CD14-positive monocyte (primary cell): ENCODE measurements at regions not wholly inside any gene's neighbourhood (a gene's known extent, or its start where the extent isn't known, plus 50 kb on each side); places are given as distances from the start of the nearest gene placed in this dataset.

ENCODE experiments used
- DNase-seq, 3 donors: peaks; one replicate each; pipeline ENCODE4 v3.0.0-alpha.2; 2011 to 2022
- H2AFZ ChIP-seq: 2 replicates; pipeline ENCODE4 v1.6.0; 2012; ENCODE audit warnings: mild to moderate bottlenecking, low read depth, low read length, inconsistent platforms; ENCODE audit not compliant: insufficient read depth, poor library complexity, severe bottlenecking
- H3K27ac ChIP-seq, 2 donors: 1 replicate in 1 of 2; 2 replicates in 1 of 2; pipeline ENCODE4 v1.5.1; 2012 to 2013; ENCODE audit warnings: low read length in 2 of 2, control low read depth in 1 of 2, inconsistent platforms in 1 of 2, low read depth in 1 of 2, mild to moderate bottlenecking in 1 of 2
- H3K27me3 ChIP-seq, 2 donors: one replicate each; pipeline versions ENCODE4 v1.6.0 to v1.6.1; 2011 to 2013; ENCODE audit warnings: low read length in 2 of 2; ENCODE audit not compliant: control insufficient read depth in 2 of 2, insufficient read depth in 2 of 2
- H3K36me3 ChIP-seq, 2 donors: replicated peaks in 1 of 2; 1 replicate in 1 of 2; 2 replicates in 1 of 2; pipeline versions ENCODE4 v1.5.1 to v1.6.1; 2012 to 2013; ENCODE audit warnings: low read length in 2 of 2, control low read depth in 1 of 2, inconsistent platforms in 1 of 2, mild to moderate bottlenecking in 1 of 2; ENCODE audit not compliant: insufficient read depth in 2 of 2, control insufficient read depth in 1 of 2
- H3K4me1 ChIP-seq, 2 donors: 1 replicate in 1 of 2; 2 replicates in 1 of 2; pipeline versions ENCODE4 v1.5.1 to v1.6.1; 2012 to 2013; ENCODE audit warnings: low read length in 2 of 2, control low read depth in 1 of 2, inconsistent platforms in 1 of 2, mild to moderate bottlenecking in 1 of 2, moderate library complexity in 1 of 2; ENCODE audit not compliant: insufficient read depth in 2 of 2, control insufficient read depth in 1 of 2
- H3K4me2 ChIP-seq: replicated peaks from 2 replicates; pipeline ENCODE3; 2012; ENCODE audit warnings: low read length, moderate library complexity, mild to moderate bottlenecking; ENCODE audit not compliant: poor library complexity, severe bottlenecking; ENCODE audit errors: extremely low read depth
- H3K4me3 ChIP-seq, 3 experiments: fragments of 200-600 bp in 1 of 3; sonication (generic) in 1 of 3; replicated peaks in 1 of 3; 1 replicate in 2 of 3; 2 replicates in 1 of 3; pipeline ENCODE4 v1.5.1; 2011 to 2013; ENCODE audit warnings: low read length in 3 of 3, mild to moderate bottlenecking in 3 of 3, control low read depth in 2 of 3, low read depth in 2 of 3, inconsistent platforms in 1 of 3, moderate library complexity in 1 of 3
- H3K79me2 ChIP-seq: 2 replicates; pipeline ENCODE4 v1.6.0; 2012; ENCODE audit warnings: mild to moderate bottlenecking, control low read depth, inconsistent platforms, low read length, moderate library complexity; ENCODE audit not compliant: insufficient read depth
- H3K9ac ChIP-seq: 2 replicates; pipeline ENCODE4 v1.6.0; 2017; ENCODE audit warnings: low read length, mild to moderate bottlenecking; ENCODE audit not compliant: insufficient read depth, poor library complexity, severe bottlenecking
- H3K9me3 ChIP-seq, 2 donors: replicated peaks in 1 of 2; 1 replicate in 1 of 2; 2 replicates in 1 of 2; pipeline versions ENCODE4 v1.5.1 to v1.6.1; 2012 to 2013; ENCODE audit warnings: low read length in 2 of 2, control low read depth in 1 of 2; ENCODE audit not compliant: control insufficient read depth in 1 of 2, insufficient read depth in 1 of 2
- H4K20me1 ChIP-seq: 2 replicates; pipeline ENCODE4 v1.6.0; 2012; ENCODE audit warnings: mild to moderate bottlenecking, low read length, control low read depth, moderate library complexity; ENCODE audit not compliant: insufficient read depth
- H3K27ac Mint-ChIP-seq, 7 donors: one replicate each; pipeline ENCODE4 v1.8.0; 2020; ENCODE audit warnings: mild to moderate bottlenecking in 7 of 7, mixed read lengths in 7 of 7, moderate library complexity in 6 of 7, inconsistent platforms in 2 of 7
- H3K27me3 Mint-ChIP-seq, 3 donors: one replicate each; pipeline ENCODE4 v1.8.0; 2021 to 2022; ENCODE audit warnings: low read depth in 3 of 3, mild to moderate bottlenecking in 3 of 3, mixed read lengths in 3 of 3, moderate library complexity in 3 of 3, inconsistent platforms in 1 of 3
- H3K36me3 Mint-ChIP-seq, 2 donors: one replicate each; pipeline ENCODE4 v1.8.0; 2020; ENCODE audit warnings: mixed read lengths in 2 of 2, inconsistent platforms in 1 of 2, mild to moderate bottlenecking in 1 of 2
- H3K4me1 Mint-ChIP-seq: one replicate; pipeline ENCODE4 v1.8.0; 2020; ENCODE audit warnings: mild to moderate bottlenecking, mixed read lengths
- H3K4me3 Mint-ChIP-seq, 2 donors: one replicate each; pipeline ENCODE4 v1.8.0; 2020; ENCODE audit warnings: mild to moderate bottlenecking in 2 of 2, mixed read lengths in 2 of 2, moderate library complexity in 1 of 2
- H3K9me3 Mint-ChIP-seq, 7 donors: one replicate each; pipeline ENCODE4 v1.8.0; 2020 to 2022; ENCODE audit warnings: mixed read lengths in 7 of 7, mild to moderate bottlenecking in 6 of 7, moderate library complexity in 6 of 7, inconsistent platforms in 2 of 7
- WGBS: methylation state at CpG from one replicate; pipeline ENCODE4 v1.1.5; 2013; ENCODE audit warnings: missing lambda C conversion rate; ENCODE audit not compliant: insufficient coverage; 5-methylcytosine and 5-hydroxymethylcytosine counted together
- intact Hi-C, 2 donors: fragments of 100-400 bp; cut with micrococcal nuclease; formaldehyde crosslinking; loops; one replicate each; pipeline versions ENCODE4 v1.15.0 to v1.15.1; 2023
- TF ChIP-seq, protein P1 (sequence below): fragments of 200-600 bp; IDR thresholded peaks from one replicate; pipeline ENCODE4 v1.8.0; 2022; ENCODE audit warnings: antibody characterized with exemption, mild to moderate bottlenecking

- no peak for DNase-seq
- WGBS: 92% methylated on average over 2 of the region's 6 CpGs
- H3K4me1 ChIP-seq: no peaks in the 10 kb centered on the region
These were observed 917.6 kb downstream of the TLE1 start for GRCh38 chr9:80771555-80772347.

GRCh38 chr9:80763536-80763935, 925.8 kb downstream of the TLE1 start:
- no peak overlapping the region for H3K4me3 ChIP-seq
- no peaks in the 10 kb centered on the region for H3K79me2 ChIP-seq
- Mint-ChIP-seq H3K27ac (no peak overlapping the region), H3K9me3 (peaks cover 2 to 15% (median 3%) of the 10 kb centered on the region in 7 donors), H3K4me1 (no peaks in the 10 kb centered on the region), H3K4me3 (no peak overlapping the region), H3K27me3 (no peaks in the 10 kb centered on the region), H3K36me3 (no peaks in the 10 kb centered on the region)
- H3K27me3 ChIP-seq: no peaks in the 10 kb centered on the region
- intact Hi-C loops: no loop called here
- no peak for DNase-seq
- no peak overlapping the region for H2AFZ ChIP-seq
- H3K36me3 ChIP-seq: no peaks in the 10 kb centered on the region
- H3K4me2 ChIP-seq: no peak overlapping the region
- H3K4me1 ChIP-seq: no peaks in the 10 kb centered on the region
- WGBS: 86% methylated on average over 3 of the region's 4 CpGs
- no peaks in the 10 kb centered on the region for H3K9me3 ChIP-seq
- H3K9ac ChIP-seq: no peak overlapping the region
- H3K27ac ChIP-seq: no peak overlapping the region
- TF ChIP-seq, protein P1, sequence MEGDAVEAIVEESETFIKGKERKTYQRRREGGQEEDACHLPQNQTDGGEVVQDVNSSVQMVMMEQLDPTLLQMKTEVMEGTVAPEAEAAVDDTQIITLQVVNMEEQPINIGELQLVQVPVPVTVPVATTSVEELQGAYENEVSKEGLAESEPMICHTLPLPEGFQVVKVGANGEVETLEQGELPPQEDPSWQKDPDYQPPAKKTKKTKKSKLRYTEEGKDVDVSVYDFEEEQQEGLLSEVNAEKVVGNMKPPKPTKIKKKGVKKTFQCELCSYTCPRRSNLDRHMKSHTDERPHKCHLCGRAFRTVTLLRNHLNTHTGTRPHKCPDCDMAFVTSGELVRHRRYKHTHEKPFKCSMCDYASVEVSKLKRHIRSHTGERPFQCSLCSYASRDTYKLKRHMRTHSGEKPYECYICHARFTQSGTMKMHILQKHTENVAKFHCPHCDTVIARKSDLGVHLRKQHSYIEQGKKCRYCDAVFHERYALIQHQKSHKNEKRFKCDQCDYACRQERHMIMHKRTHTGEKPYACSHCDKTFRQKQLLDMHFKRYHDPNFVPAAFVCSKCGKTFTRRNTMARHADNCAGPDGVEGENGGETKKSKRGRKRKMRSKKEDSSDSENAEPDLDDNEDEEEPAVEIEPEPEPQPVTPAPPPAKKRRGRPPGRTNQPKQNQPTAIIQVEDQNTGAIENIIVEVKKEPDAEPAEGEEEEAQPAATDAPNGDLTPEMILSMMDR: no peak
- H4K20me1 ChIP-seq: no peaks in the 10 kb centered on the region

More at GRCh38 chr9:80771555-80772347, 917.6 kb downstream of the TLE1 start:
- H3K27me3 ChIP-seq: no peaks in the 10 kb centered on the region
- H3K27me3 Mint-ChIP-seq: no peaks in the 10 kb centered on the region
- H3K27ac ChIP-seq: no peak overlapping the region
- H3K9me3 ChIP-seq: no peaks in the 10 kb centered on the region
- no peaks in the 10 kb centered on the region for H3K79me2 ChIP-seq
- no peaks in the 10 kb centered on the region for H3K36me3 ChIP-seq
- no peaks in the 10 kb centered on the region for H3K36me3 Mint-ChIP-seq
- H4K20me1 ChIP-seq: no peaks in the 10 kb centered on the region
- no peak overlapping the region for H3K9ac ChIP-seq
- TF ChIP-seq, protein P1: no peak
- H3K27ac Mint-ChIP-seq: no peak overlapping the region
- no peak overlapping the region for H3K4me3 ChIP-seq
- no peak overlapping the region for H2AFZ ChIP-seq
- peaks cover 0 to 10% (median 3%) of the 10 kb centered on the region in 7 donors for H3K9me3 Mint-ChIP-seq
- H3K4me3 Mint-ChIP-seq: no peak overlapping the region
- intact Hi-C loops: no loop called here
- no peaks in the 10 kb centered on the region for H3K4me1 Mint-ChIP-seq
- H3K4me2 ChIP-seq: no peak overlapping the region
